Prostate gland (tissue), 2 donors: ENCODE measurements at regions not wholly inside any gene's neighbourhood (a gene's known extent, or its start where the extent isn't known, plus 50 kb on each side); places are given as distances from the start of the nearest gene placed in this dataset.

Source experiments
- DNase-seq: peaks from one replicate; pipeline ENCODE4 v3.0.0-alpha.2; 2019; ENCODE audit warnings: low spot score
- H3K27ac ChIP-seq, 2 donors: fragments of 200-600 bp; sonication (generic); 2 replicates each; pipeline ENCODE4 v1.5.1; 2017 to 2019
- H3K27me3 ChIP-seq: fragments of 200-600 bp; sonication (generic); replicated peaks from 2 replicates; pipeline ENCODE4 v1.5.1; 2019; ENCODE audit not compliant: insufficient read depth
- H3K36me3 ChIP-seq, 2 donors: fragments of 200-600 bp; sonication (generic); 1 replicate in 1 of 2; 2 replicates in 1 of 2; pipeline versions ENCODE4 v1.5.1 to v1.8.1; 2017 to 2019
- H3K4me1 ChIP-seq: fragments of 200-600 bp; sonication (generic); replicated peaks from 2 replicates; pipeline ENCODE4 v1.5.1; 2019
- H3K4me3 ChIP-seq, 2 donors: fragments of 200-600 bp; sonication (generic); 2 replicates each; pipeline ENCODE4 v1.5.1; 2017 to 2019
- H3K9me3 ChIP-seq: fragments of 200-600 bp; sonication (generic); 2 replicates; pipeline ENCODE4 v1.5.1; 2017
- POLR2A ChIP-seq: fragments of 450-650 bp; IDR thresholded peaks from one replicate; pipeline ENCODE4 v1.6.1; 2016; ENCODE audit warnings: antibody characterized with exemption, mild to moderate bottlenecking
- POLR2AphosphoS5 ChIP-seq: sonication (generic); formaldehyde crosslinking; IDR thresholded peaks from one replicate; pipeline ENCODE4 v1.6.1; 2017; ENCODE audit warnings: antibody characterized with exemption
- WGBS: methylation state at CpG from one replicate; pipeline ENCODE4 v1.1.5; 2018; 5-methylcytosine and 5-hydroxymethylcytosine counted together
- intact Hi-C: fragments of 100-400 bp; cut with DNase I; formaldehyde crosslinking; loops from one replicate; pipeline ENCODE4 v1.14.2; 2022
- TF ChIP-seq, protein P1 (sequence below), 4 experiments: fragments of 200-600 bp in 2 of 4; fragments of 450-650 bp in 2 of 4; sonication (generic) in 2 of 4; IDR thresholded peaks; 1 replicate in 3 of 4; 2 replicates in 1 of 4; pipeline ENCODE4 v1.5.1; 2016 to 2019; ENCODE audit warnings: antibody characterized with exemption in 4 of 4, mild to moderate bottlenecking in 2 of 4, moderate library complexity in 2 of 4

DNA sequence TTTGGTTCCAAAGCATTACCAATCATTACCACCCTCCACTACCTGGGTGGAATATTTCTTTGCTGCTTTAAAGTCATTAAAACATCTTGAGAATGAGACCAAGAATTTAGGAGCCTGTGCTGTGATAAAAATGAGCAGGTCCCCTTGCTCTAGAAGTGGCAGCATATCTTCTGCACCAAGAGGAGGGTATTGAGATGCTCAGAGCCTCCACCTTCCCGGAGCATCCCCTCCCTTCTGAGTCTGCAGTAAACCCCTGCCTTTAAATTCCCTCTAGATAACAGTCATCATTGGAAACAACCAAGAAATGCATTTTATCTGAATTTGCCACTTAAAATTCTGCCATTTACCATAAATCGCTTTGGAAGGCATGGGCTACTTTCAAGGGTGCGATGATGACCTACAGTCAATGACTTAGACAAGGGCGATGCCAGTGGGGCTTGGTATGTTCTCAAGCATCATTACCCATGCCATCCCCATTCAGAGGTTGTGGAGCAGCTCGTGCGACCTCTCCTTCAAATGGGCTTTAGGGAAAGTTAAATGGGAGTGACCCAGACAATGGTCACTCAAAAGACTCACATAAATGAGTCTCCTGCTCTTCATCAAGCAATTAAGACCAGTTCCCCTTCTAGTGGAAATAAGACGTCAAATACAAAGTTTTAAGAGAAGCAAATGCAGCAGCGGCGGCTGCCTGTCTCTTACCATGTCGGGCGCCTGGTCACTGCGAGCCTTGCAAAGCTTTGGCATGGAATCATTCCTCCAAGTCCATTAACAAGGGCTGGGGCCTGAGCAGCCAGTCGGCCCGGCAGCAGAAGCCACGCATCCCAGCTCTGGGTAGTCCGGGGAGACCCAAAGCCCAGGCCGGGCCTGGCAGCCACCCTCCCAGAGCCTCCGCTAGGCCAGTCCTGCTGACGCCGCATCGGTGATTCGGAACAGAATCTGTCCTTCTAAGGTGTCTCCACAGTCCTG, 334.5 kb downstream of the TMEM121 start:
- intact Hi-C loops: no loop called here
- no peak for TF ChIP-seq POLR2AphosphoS5
- TF ChIP-seq, protein P1, sequence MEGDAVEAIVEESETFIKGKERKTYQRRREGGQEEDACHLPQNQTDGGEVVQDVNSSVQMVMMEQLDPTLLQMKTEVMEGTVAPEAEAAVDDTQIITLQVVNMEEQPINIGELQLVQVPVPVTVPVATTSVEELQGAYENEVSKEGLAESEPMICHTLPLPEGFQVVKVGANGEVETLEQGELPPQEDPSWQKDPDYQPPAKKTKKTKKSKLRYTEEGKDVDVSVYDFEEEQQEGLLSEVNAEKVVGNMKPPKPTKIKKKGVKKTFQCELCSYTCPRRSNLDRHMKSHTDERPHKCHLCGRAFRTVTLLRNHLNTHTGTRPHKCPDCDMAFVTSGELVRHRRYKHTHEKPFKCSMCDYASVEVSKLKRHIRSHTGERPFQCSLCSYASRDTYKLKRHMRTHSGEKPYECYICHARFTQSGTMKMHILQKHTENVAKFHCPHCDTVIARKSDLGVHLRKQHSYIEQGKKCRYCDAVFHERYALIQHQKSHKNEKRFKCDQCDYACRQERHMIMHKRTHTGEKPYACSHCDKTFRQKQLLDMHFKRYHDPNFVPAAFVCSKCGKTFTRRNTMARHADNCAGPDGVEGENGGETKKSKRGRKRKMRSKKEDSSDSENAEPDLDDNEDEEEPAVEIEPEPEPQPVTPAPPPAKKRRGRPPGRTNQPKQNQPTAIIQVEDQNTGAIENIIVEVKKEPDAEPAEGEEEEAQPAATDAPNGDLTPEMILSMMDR (IDR thresholded peaks at IDR 0.05): no peak
- no peak for TF ChIP-seq POLR2A
- no peak overlapping the region for H3K27ac ChIP-seq
- no peak for DNase-seq
- 88% methylated on average over 22 of the region's 22 CpGs for WGBS
- peaks cover 3% of the 10 kb centered on the region for H3K27me3 ChIP-seq
- H3K4me3 ChIP-seq: no peak overlapping the region
- no peaks in the 10 kb centered on the region for H3K9me3 ChIP-seq
- no peaks in the 10 kb centered on the region for H3K4me1 ChIP-seq
- H3K36me3 ChIP-seq: no peaks in the 10 kb centered on the region

DNA sequence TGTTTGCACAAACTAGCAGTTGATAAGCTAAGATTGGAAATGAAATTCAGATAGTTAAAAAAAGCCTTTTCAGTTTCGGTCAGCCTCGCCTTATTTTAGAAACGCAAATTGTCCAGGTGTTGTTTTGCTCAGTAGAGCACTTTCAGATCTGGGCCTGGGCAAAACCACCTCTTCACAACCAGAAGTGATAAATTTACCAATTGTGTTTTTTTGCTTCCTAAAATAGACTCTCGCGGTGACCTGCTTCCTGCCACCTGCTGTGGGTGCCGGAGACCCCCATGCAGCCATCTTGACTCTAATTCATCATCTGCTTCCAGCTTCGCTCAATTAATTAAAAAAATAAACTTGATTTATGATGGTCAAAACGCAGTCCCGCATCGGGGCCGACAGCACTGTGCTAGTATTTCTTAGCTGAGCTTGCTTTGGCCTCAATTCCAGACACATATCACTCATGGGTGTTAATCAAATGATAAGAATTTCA, 335.6 kb downstream of the TMEM121 start:
- no peaks in the 10 kb centered on the region for H3K36me3 ChIP-seq
- WGBS: 77% methylated on average over 11 of the region's 11 CpGs
- intact Hi-C loops: no loop called here
- H3K4me1 ChIP-seq: no peaks in the 10 kb centered on the region
- no peak for DNase-seq
- H3K9me3 ChIP-seq: no peaks in the 10 kb centered on the region
- TF ChIP-seq POLR2A: no peak
- TF ChIP-seq POLR2AphosphoS5: no peak
- TF ChIP-seq, protein P1 (IDR thresholded peaks at IDR 0.05): no peak
- H3K27me3 ChIP-seq: peaks cover 3% of the 10 kb centered on the region
- no peak overlapping the region for H3K4me3 ChIP-seq
- H3K27ac ChIP-seq: no peak overlapping the region

DNA sequence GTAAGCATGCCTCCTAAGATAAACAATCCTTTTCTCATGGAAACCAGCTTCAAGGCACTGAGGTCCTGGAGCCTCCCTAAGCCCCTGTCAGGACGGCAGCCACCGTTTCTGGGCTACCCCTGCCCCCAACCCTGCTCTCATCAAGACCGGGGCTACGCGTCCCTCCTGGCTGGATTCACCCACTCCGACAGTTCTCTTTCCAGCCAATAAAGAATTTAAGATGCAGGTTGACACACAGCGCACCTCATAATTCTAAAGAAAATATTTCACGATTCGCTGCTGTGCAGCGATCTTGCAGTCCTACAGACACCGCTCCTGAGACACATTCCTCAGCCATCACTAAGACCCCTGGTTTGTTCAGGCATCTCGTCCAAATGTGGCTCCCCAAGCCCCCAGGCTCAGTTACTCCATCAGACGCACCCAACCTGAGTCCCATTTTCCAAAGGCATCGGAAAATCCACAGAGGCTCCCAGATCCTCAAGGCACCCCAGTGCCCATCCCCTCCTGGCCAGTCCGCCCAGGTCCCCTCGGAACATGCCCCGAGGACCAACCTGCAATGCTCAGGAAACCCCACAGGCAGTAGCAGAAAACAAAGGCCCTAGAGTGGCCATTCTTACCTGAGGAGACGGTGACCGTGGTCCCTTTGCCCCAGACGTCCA, 336.3 kb downstream of the TMEM121 start:
- Histone ChIP-seq H3K4me1 (no peaks in the 10 kb centered on the region), H3K27me3 (peaks cover 3% of the 10 kb centered on the region), H3K9me3 (no peaks in the 10 kb centered on the region), H3K4me3 (no peak overlapping the region), H3K27ac (no peak overlapping the region), H3K36me3 (no peaks in the 10 kb centered on the region)
- WGBS: 80% methylated on average over 20 of the region's 20 CpGs
- intact Hi-C loops: no loop called here
- no peak for TF ChIP-seq POLR2AphosphoS5
- no peak for TF ChIP-seq POLR2A
- TF ChIP-seq, protein P1 (IDR thresholded peaks at IDR 0.05): no peak
- no peak for DNase-seq

DNA sequence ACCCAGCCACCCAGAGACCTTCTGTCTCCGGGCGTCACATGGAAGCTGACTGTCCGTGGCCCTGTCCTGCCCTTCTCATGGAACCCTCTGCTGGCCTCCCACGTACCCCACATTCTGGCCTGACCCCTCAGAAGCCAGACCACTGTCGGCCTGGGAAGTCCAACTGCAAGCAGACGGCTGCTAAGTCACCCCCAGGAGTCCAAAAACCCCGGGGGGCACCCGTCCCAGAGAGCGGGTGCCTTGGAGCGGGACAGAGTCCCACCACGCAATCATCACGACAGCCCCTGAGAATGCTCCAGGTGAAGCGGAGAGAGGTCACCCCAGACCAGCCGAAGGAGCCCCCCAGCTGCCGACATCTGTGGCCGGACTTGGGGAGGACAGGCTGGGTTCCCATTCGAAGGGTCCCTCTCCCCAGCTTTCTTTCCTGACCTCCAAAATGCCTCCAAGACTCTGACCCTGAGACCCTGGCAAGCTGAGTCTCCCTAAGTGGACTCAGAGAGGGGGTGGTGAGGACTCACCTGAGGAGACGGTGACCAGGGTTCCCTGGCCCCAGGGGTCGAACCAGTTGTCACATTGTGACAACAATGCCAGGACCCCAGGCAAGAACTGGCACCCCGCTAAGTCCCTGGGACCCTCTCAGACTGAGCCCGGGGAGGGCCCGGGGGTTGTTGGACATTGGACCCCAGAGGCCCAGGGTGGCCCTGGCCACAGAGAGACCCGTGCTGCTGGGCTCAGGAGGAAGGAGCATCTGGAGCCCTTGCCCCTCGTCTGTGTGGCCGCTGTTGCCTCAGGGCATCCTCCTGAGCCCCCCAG, 337.1 kb downstream of the TMEM121 start:
- H3K4me1 ChIP-seq: no peaks in the 10 kb centered on the region
- peaks cover 3% of the 10 kb centered on the region for H3K27me3 ChIP-seq
- no peak overlapping the region for H3K27ac ChIP-seq
- WGBS: 83% methylated on average over 25 of the region's 25 CpGs
- H3K4me3 ChIP-seq: no peak overlapping the region
- no peak for DNase-seq
- intact Hi-C loops: no loop called here
- TF ChIP-seq POLR2AphosphoS5 (no peak), POLR2A (no peak)
- TF ChIP-seq, protein P1 (IDR thresholded peaks at IDR 0.05): no peak
- no peaks in the 10 kb centered on the region for H3K36me3 ChIP-seq
- H3K9me3 ChIP-seq: no peaks in the 10 kb centered on the region
